Activated CD8-positive, alpha-beta memory T cell treated with anti-CD3 and anti-CD28 coated beads for 48 hours (primary cell): ENCODE measurements at regions not wholly inside any gene's neighbourhood (a gene's known extent, or its start where the extent isn't known, plus 50 kb on each side); places are given as distances from the start of the nearest gene placed in this dataset.

Source experiments
- DNase-seq, 3 experiments: peaks; one replicate each; pipeline ENCODE4 v3.0.0-alpha.2; 2020; ENCODE audit warnings: low read depth in 2 of 3, low spot score in 2 of 3

- no peak for DNase-seq
These were observed 70.1 kb upstream of the SDK1 start for GRCh38 chr7:3230908-3231307.

- DNase-seq, result no peak
These were observed 68.8 kb upstream of the SDK1 start for GRCh38 chr7:3232228-3232627.

- DNase-seq, result no peak
These were observed 67.8 kb upstream of the SDK1 start for GRCh38 chr7:3233301-3233700.

GRCh38 chr7:3234051-3234450 is 67.0 kb upstream of the SDK1 start:
- no peak for DNase-seq

DNA sequence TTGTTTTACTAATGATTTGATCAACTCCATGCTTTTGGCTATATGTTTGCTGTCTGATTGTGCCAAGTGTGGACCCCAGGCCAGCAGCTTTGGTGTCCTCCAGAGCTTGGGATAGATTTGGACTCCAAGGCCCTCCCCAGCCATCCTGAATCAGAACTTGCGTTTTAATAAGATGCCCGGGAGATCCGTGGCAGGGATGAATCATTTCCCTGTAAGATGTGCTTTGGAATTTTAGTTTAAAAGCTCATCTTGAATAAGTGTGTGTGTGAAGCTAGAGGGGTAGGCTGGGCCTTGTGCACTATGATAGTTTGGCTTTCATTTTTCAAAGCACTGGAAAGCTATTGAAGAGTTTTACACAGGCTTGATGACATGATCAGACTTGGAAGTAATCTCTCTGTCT is 66.2 kb upstream of the SDK1 start:
- DNase-seq, result no peak

GRCh38 chr7:3235322-3235721 is 65.7 kb upstream of the SDK1 start:
- DNase-seq, result no peak

GRCh38 chr7:3236268-3236667 is 64.8 kb upstream of the SDK1 start:
- no peak for DNase-seq

GRCh38 chr7:3238525-3239210 is 62.4 kb upstream of the SDK1 start:
- DNase-seq, result no peak

DNA sequence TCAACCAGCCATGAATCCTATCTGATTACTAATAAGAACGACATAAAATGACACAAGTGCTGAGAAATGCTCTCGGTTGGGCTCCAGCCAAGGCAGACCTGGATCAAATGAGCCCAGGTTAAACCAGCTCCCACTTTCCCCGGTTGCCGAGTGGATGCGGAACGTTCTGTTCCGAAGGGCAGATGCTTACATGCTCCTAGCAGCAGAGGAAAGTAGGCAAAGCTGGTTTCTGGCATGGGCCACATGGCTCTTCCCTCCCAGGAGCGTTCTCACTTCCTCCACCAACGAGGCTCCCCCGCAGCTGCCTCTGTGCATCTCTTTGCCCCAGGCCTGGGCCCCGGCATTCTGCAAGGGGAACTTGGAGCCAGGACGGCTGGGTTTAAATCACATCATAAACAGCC is 61.8 kb upstream of the SDK1 start:
- DNase-seq, result no peak

DNA sequence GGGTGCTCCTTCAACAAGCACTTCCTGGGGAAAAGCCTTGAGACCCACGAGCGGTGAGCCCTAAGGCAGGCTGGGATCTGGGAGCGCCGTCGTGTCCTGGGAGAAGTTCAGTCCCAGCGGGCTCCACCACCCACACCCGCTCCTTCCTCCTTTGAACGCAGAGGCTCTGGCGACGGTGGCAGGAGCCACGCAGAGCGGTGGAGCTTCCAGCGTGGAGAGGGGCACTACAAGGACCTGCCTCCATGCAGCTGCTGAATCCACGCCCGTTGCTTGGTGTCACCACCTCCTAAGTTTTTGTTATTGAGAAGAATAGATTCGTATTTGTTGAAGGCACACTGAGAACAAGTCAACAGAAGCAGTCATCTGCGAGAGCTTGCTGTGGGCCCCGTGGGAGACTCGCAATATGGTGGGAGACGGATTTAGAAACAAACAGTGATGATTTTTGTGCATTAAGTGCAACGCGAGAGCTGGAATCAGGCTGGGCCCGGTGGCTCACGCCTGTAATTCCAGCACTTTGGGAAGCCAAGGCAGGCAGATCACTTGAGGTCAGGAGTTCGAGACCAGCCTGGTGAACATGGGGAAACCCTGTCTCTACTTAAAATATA is 60.1 kb upstream of the SDK1 start:
- no peak for DNase-seq

- no peak for DNase-seq
These were observed 59.3 kb upstream of the SDK1 start for GRCh38 chr7:3241686-3242258.

- DNase-seq, result no peak
These were observed 58.6 kb upstream of the SDK1 start for GRCh38 chr7:3242398-3242972.

DNA sequence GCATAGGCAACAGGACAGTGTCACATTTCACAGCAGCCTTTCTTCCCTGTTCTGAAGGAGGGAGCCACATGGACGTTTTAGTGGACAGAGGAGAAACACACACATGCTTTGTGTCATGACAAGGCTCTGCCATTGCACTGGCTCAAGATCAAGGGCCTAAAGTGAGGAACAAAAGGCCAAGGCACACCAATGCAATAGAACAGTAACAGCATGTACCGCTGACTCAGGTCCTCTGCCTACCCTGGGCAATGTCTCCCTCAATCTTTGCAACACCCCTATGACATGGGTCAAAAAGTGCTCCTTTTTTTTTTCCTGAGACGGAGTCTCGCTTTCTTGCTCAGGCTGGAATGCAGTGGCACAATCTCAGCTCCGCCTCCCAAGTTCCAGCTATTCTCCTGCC is 57.8 kb upstream of the SDK1 start:
- no peak for DNase-seq

DNA sequence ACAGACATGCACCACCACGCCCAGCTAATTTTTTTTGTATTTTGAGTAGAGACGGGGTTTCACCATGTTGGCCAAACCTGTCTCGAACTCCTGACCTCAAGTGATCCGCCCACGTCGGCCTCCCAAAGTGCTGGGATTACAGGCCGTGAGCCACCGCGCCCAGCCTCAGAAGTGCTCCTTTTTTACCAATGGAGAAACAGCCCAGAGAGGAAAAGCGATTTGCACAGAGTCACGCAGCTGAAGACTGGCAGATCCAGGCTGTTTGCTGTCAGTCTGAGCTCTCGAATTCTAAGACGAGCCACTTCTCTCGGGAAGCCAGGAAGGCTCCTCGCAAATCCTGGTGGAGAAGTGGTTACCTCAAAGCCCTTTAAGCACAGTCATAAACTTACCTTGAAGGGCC is 57.4 kb upstream of the SDK1 start:
- no peak for DNase-seq

- DNase-seq, result no peak
These were observed 56.7 kb upstream of the SDK1 start for GRCh38 chr7:3244241-3244814.

- DNase-seq, result no peak
These were observed 56.0 kb upstream of the SDK1 start for GRCh38 chr7:3245077-3245476.

DNA sequence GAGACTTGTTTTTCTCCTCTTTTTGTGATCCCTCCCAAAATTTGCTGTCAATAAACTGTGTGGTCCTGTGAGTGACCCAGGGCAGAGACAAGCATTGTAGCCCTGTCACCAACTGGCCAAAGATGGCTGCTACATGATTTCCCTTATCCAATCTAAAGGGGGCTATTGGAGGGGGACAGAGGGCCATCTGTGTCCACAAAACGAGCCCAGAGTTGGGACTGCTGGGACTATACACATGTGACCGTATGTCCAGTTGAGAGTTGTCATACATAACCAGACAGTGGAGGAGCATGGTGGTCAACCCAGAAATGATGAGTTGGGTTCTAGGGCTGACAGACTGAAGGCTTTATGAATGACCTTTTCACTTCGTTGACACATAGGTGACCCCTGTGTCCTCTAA is 55.3 kb upstream of the SDK1 start:
- no peak for DNase-seq

- DNase-seq, result no peak
These were observed 54.9 kb upstream of the SDK1 start for GRCh38 chr7:3246127-3246526.

DNA sequence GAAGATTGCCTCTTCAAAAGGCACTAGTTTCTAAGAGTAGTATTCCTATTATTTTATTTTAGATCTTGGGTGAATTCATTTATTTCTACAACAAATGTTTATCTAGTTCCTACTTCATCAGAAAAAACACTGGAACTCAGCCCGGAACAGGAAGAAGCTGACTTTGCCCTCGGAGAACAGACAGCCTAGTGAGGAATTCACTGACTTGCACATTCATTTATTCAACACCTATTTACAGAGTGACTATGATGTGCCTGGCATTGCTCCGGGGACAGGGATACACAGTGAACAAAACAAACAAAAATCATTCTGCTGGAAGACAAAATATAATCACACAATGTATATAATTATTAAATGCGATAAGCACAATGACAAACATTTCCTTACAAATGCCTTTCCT is 54.4 kb upstream of the SDK1 start:
- no peak for DNase-seq

- DNase-seq, result no peak
These were observed 50.3 kb upstream of the SDK1 start for GRCh38 chr7:3250725-3251124.
